ENCODE measurements at regions not wholly inside any gene's neighbourhood (a gene's known extent, or its start where the extent isn't known, plus 50 kb on each side); places are given as distances from the start of the nearest gene placed in this dataset.

- Histone ChIP-seq H4K20me1 (replicated peaks in 1 of 2; ENCODE audit: control insufficient read depth in 1 of 2, insufficient read depth in 2 of 2, low read length in 2 of 2) (no peaks in the 10 kb centered on the region), H4K5ac (ENCODE audit: insufficient read length, low read depth, low read length) (no peak overlapping the region), H3K36me3 (ENCODE audit: control insufficient read depth in 2 of 4, insufficient read depth in 4 of 4, low read length in 3 of 4) (no peaks in the 10 kb centered on the region), H2AFZ (ENCODE audit: low read length) (peak overlapping the region; percentile 79; the same call in 1 of the 2 replicates), H3K4me1 (replicated peaks in 1 of 4; ENCODE audit: control insufficient read depth in 3 of 4, insufficient read depth in 4 of 4, low read length in 3 of 4) (no peaks in the 10 kb centered on the region; a peak in 2 of 7 replicates), H3K23ac (ENCODE audit: insufficient read length) (no peak overlapping the region), H3K4me2 (ENCODE audit: insufficient read depth in 1 of 2, low read depth in 2 of 2, low read length in 2 of 2) (no peak overlapping the region), H2BK12ac (ENCODE audit: low read depth, low read length) (no peak overlapping the region), H3K18ac (ENCODE audit: extremely low read depth, low read length) (no peak overlapping the region), H2BK5ac (ENCODE audit: low read depth, low read length) (no peak overlapping the region), H2BK15ac (ENCODE audit: low read length) (no peak overlapping the region), H3K9ac (replicated peaks in 1 of 4; ENCODE audit: extremely low read depth in 1 of 4, low read depth in 3 of 4, low read length in 3 of 4) (no peak overlapping the region), H3K27ac (ENCODE audit: low read depth, low read length) (no peak overlapping the region), H2BK120ac (replicated peaks; ENCODE audit: low read depth, low read length) (no peak overlapping the region), H3K79me2 (ENCODE audit: control insufficient read depth in 1 of 2, insufficient read depth in 2 of 2, low read length in 2 of 2) (no peaks in the 10 kb centered on the region), H3K9me3 (ENCODE audit: insufficient read depth in 2 of 2, low read depth in 1 of 2, low read length in 1 of 2) (no peaks in the 10 kb centered on the region), H3K56ac (replicated peaks; ENCODE audit: insufficient read length, low read depth, low read length) (no peak overlapping the region), H4K8ac (ENCODE audit: extremely low read depth, insufficient read depth, low read length) (no peak overlapping the region), H3K79me1 (ENCODE audit: low read depth, low read length) (no peaks in the 10 kb centered on the region), H3K4ac (replicated peaks; ENCODE audit: insufficient read length, low read depth, low read length) (no peak overlapping the region), H4K91ac (replicated peaks; ENCODE audit: insufficient read length, low read length) (no peak overlapping the region), H3K23me2 (ENCODE audit: low read depth, low read length) (no peaks in the 10 kb centered on the region), H2AK5ac (ENCODE audit: low read depth, low read length) (no peak overlapping the region), H2BK20ac (ENCODE audit: low read length) (no peak overlapping the region), H3K4me3 (ENCODE audit: extremely low read depth in 1 of 4, insufficient read depth in 2 of 4, low read depth in 3 of 4, low read length in 4 of 4) (no peak overlapping the region), H3K14ac (ENCODE audit: insufficient read length) (no peak overlapping the region), H3K27me3 (replicated peaks in 1 of 4; ENCODE audit: control insufficient read depth in 3 of 4, extremely low read depth in 1 of 4, insufficient read depth in 3 of 4, low read length in 3 of 4) (no peaks in the 10 kb centered on the region)
- ChIA-PET POLR2A (ENCODE audit: partially characterized antibody) (no interaction called here), CTCF (ENCODE audit: partially characterized antibody) (interaction anchor here (1.1 kb wide), 1 partner anchor 13 kb away, joined by 5 read pairs; no protein-coding TSS in a partner anchor)
- FAIRE-seq: no peak
- DNase-seq (ENCODE audit: low read depth in 1 of 2, low spot score in 2 of 2): no peak
- WGBS, 2 experiments (ENCODE audit: extremely low coverage in 1 of 2, insufficient coverage in 1 of 2, insufficient read length in 1 of 2, insufficient replicate concordance in 2 of 2, low coverage in 1 of 2, low lambda C conversion rate in 2 of 2, missing lambda C conversion rate in 1 of 2): 87% methylated on average over 13 of the region's 13 CpGs; no CpG with 5 or more reads in 1 of the 2 experiments
- TF ChIP-seq HDAC6 (IDR thresholded peaks at IDR 0.05; ENCODE audit: low read depth, low read length) (no peak), FOSL1 (IDR thresholded peaks at IDR 0.05; ENCODE audit: insufficient read depth, low read depth, low read length) (no peak), CTBP2 (IDR thresholded peaks at IDR 0.05; ENCODE audit: borderline replicate concordance, insufficient read depth, insufficient read length, low read length) (no peak), CREB1 (IDR thresholded peaks at IDR 0.05) (no peak), ATF2 (IDR thresholded peaks at IDR 0.05; ENCODE audit: low read length) (no peak), CBX8 (IDR thresholded peaks at IDR 0.05; ENCODE audit: borderline replicate concordance, low read depth, low read length) (no peak), E2F6 (IDR thresholded peaks at IDR 0.05) (no peak), GABPA (IDR thresholded peaks at IDR 0.05; ENCODE audit: borderline replicate concordance, insufficient read depth, low read length) (no peak), RBBP5 (IDR thresholded peaks at IDR 0.05; ENCODE audit: borderline replicate concordance, low read depth, low read length) (no peak)
Measured at GRCh38 chr16:66247516-66248481, 118.7 kb upstream of the CDH5 start.

Data from H1 (cell line).